Calu3 (cell line): ENCODE measurements at regions not wholly inside any gene's neighbourhood (a gene's known extent, or its start where the extent isn't known, plus 50 kb on each side); places are given as distances from the start of the nearest gene placed in this dataset.
A peak's percentile ranks its signal among the peaks of the same experiment; 100 is the strongest.

Experiments
- BruUV-seq: library from RNA; stranded (reverse); fragments of 400-500 nt; replicated peaks from 2 replicates; lab custom pipeline; 2021; lab: Mats Ljungman, UMichigan
- CTCF ChIA-PET: fragments of 300-600 bp; sonication (Branson Sonifier 250); formaldehyde crosslinking; loops from one replicate; lab custom pipeline; 2022; ENCODE audit warnings: antibody characterized with exemption; lab: Charles Lee
- DNase-seq: peaks from one replicate; pipeline ENCODE4 v3.0.0; 2022
- H3K27ac Mint-ChIP-seq: one replicate; pipeline ENCODE4 v1.8.0; 2022; ENCODE audit warnings: mixed read lengths; ENCODE audit not compliant: unreplicated experiment
- H3K27me3 Mint-ChIP-seq: one replicate; pipeline ENCODE4 v1.8.0; 2022; ENCODE audit warnings: mixed read lengths; ENCODE audit not compliant: unreplicated experiment
- H3K36me3 Mint-ChIP-seq: one replicate; pipeline ENCODE4 v1.8.0; 2022; ENCODE audit warnings: mild to moderate bottlenecking, moderate library complexity, mixed read lengths; ENCODE audit not compliant: insufficient read depth, unreplicated experiment
- H3K4me1 Mint-ChIP-seq: one replicate; pipeline ENCODE4 v1.8.0; 2022; ENCODE audit warnings: mild to moderate bottlenecking, low read depth, mixed read lengths; ENCODE audit not compliant: unreplicated experiment
- H3K4me3 Mint-ChIP-seq: one replicate; pipeline ENCODE4 v1.8.0; 2022; ENCODE audit warnings: mild to moderate bottlenecking, low read depth, moderate library complexity, mixed read lengths; ENCODE audit not compliant: unreplicated experiment
- H3K9me3 Mint-ChIP-seq: one replicate; pipeline ENCODE4 v1.8.0; 2022; ENCODE audit warnings: low read depth, mixed read lengths; ENCODE audit not compliant: unreplicated experiment
- CTCF ChIP-seq: fragments of 200-600 bp; IDR thresholded peaks from one replicate; pipeline ENCODE4 v1.8.0; 2022; ENCODE audit warnings: antibody characterized with exemption; ENCODE audit not compliant: unreplicated experiment
- intact Hi-C: fragments of 100-400 bp; cut with micrococcal nuclease; formaldehyde crosslinking; loops from one replicate; pipeline ENCODE4 v1.10.0; 2022; ENCODE audit not compliant: unreplicated experiment

GRCh38 chr5:159824188-159825161 is 91.8 kb upstream of the ADRA1B start:
- no TSS peak for BruUV-seq
- intact Hi-C loops, result no loop called here
- Mint-ChIP-seq H3K36me3 (peaks cover 8% of the 10 kb centered on the region), H3K9me3 (no peaks in the 10 kb centered on the region), H3K27ac (no peak overlapping the region), H3K4me1 (peaks cover 39% of the 10 kb centered on the region), H3K4me3 (no peak overlapping the region), H3K27me3 (no peaks in the 10 kb centered on the region)
- TF ChIP-seq CTCF, result no peak
- CTCF ChIA-PET, result no interaction called here
- no peak for DNase-seq

- DNase-seq, result peak; percentile 14
- intact Hi-C loops, result loop anchor here (2.0 kb wide), 1 partner anchor 81 kb away; no protein-coding TSS in a partner anchor
- BruUV-seq, result no TSS peak
- peaks cover 39% of the 10 kb centered on the region for H3K4me1 Mint-ChIP-seq
- H3K4me3 Mint-ChIP-seq, result no peak overlapping the region
- H3K36me3 Mint-ChIP-seq, result peaks cover 8% of the 10 kb centered on the region
- no peak for TF ChIP-seq CTCF
- no peak overlapping the region for H3K27ac Mint-ChIP-seq
- H3K9me3 Mint-ChIP-seq, result no peaks in the 10 kb centered on the region
- CTCF ChIA-PET, result interaction anchor here (1.3 kb wide), 1 partner anchor 14 kb away, joined by 3 read pairs; no protein-coding TSS in a partner anchor
- no peaks in the 10 kb centered on the region for H3K27me3 Mint-ChIP-seq
Observed at GRCh38 chr5:159825551-159826051, 90.7 kb upstream of the ADRA1B start.

- H3K27ac Mint-ChIP-seq, result peak overlapping the region; percentile 78
Observed at GRCh38 chr5:159826351-159827214, 89.7 kb upstream of the ADRA1B start.

More at GRCh38 chr5:159826351-159827214, 89.7 kb upstream of the ADRA1B start:
- H3K27me3 Mint-ChIP-seq, result no peaks in the 10 kb centered on the region
- peak; percentile 62 for DNase-seq
- H3K4me1 Mint-ChIP-seq, result peaks cover 39% of the 10 kb centered on the region
- H3K4me3 Mint-ChIP-seq, result peak overlapping the region; percentile 5
- CTCF ChIA-PET, result interaction anchor here (0.6 to 1.3 kb wide), 4 partner anchors 9 to 34 kb away, joined by 3 read pairs; no protein-coding TSS in a partner anchor
- intact Hi-C loops, result loop anchor here (2.0 kb wide), 1 partner anchor 80 kb away; no protein-coding TSS in a partner anchor
- peaks cover 8% of the 10 kb centered on the region for H3K36me3 Mint-ChIP-seq
- H3K9me3 Mint-ChIP-seq, result no peaks in the 10 kb centered on the region
- no TSS peak for BruUV-seq
- no peak for TF ChIP-seq CTCF
